SU-DHL-6 (cell line): ENCODE measurements at regions not wholly inside any gene's neighbourhood (a gene's known extent, or its start where the extent isn't known, plus 50 kb on each side); places are given as distances from the start of the nearest gene placed in this dataset.

Source experiments
- CTCF ChIP-seq: fragments of 200-600 bp; sonication (generic); IDR thresholded peaks from one replicate; pipeline ENCODE4 v1.5.1; 2017; ENCODE audit warnings: antibody characterized with exemption, mild to moderate bottlenecking, low read length, moderate library complexity; ENCODE audit not compliant: insufficient read depth, poor library complexity, severe bottlenecking
- EZH2phosphoT487 ChIP-seq: fragments of 200-600 bp; sonication (generic), shearing (Covaris generic); conservative IDR thresholded peaks from 2 replicates; pipeline ENCODE4 v1.6.1; 2018; ENCODE audit warnings: mild to moderate bottlenecking, antibody characterized with exemption, low read length, moderate library complexity, mixed read lengths

GRCh38 chr5:145484158-145484557, 351.0 kb downstream of the PRELID2 start:
- TF ChIP-seq CTCF: no peak
- no peak for TF ChIP-seq EZH2phosphoT487
